ENCODE measurements at regions not wholly inside any gene's neighbourhood (a gene's known extent, or its start where the extent isn't known, plus 50 kb on each side); places are given as distances from the start of the nearest gene placed in this dataset.

- Histone ChIP-seq H3K9me3 (ENCODE audit: control insufficient read depth, low read depth, low read length) (no peaks in the 10 kb centered on the region), H3K4me2 (ENCODE audit: insufficient read depth, insufficient read length, low read length) (no peak overlapping the region), H3K27ac (ENCODE audit: insufficient read length, low read depth, low read length) (no peak overlapping the region), H3K4ac (ENCODE audit: low read depth, low read length) (no peak overlapping the region), H3K79me2 (ENCODE audit: insufficient read depth, low read length) (no peaks in the 10 kb centered on the region), H3K23ac (ENCODE audit: insufficient read length, low read depth, low read length) (no peak overlapping the region), H2AFZ (ENCODE audit: low read length) (no peak overlapping the region), H3K23me2 (ENCODE audit: insufficient read length, low read depth, low read length, poor library complexity, severe bottlenecking) (no peaks in the 10 kb centered on the region), H4K8ac (replicated peaks; ENCODE audit: insufficient read length, low read depth, low read length) (no peak overlapping the region), H4K5ac (ENCODE audit: insufficient read length, low read depth, low read length) (no peak overlapping the region), H4K91ac (ENCODE audit: insufficient read length, low read depth, low read length) (no peak overlapping the region), H2AK5ac (ENCODE audit: insufficient read length, low read length) (no peak overlapping the region), H2BK120ac (ENCODE audit: low read depth, low read length, poor library complexity, severe bottlenecking) (no peak overlapping the region), H2BK5ac (ENCODE audit: insufficient read length, low read length) (no peak overlapping the region), H3K79me1 (ENCODE audit: insufficient read depth, low read depth, low read length, poor library complexity, severe bottlenecking) (no peaks in the 10 kb centered on the region), H2BK15ac (ENCODE audit: low read depth, low read length) (no peak overlapping the region), H3K56ac (ENCODE audit: insufficient read length, low read depth, low read length) (no peak overlapping the region), H3K14ac (ENCODE audit: insufficient read depth, low read length) (no peak overlapping the region), H2BK20ac (ENCODE audit: low read depth, low read length, poor library complexity, severe bottlenecking) (no peak overlapping the region), H4K20me1 (ENCODE audit: control insufficient read depth, insufficient read depth, insufficient read length) (no peaks in the 10 kb centered on the region), H3K18ac (ENCODE audit: insufficient read length, low read depth, low read length) (no peak overlapping the region), H3T11ph (ENCODE audit: low read length) (no peak overlapping the region), H3K27me3 (ENCODE audit: insufficient read depth, low read length) (no peaks in the 10 kb centered on the region), H3K4me1 (ENCODE audit: insufficient read depth, low read length) (no peaks in the 10 kb centered on the region), H3K9ac (ENCODE audit: extremely low read depth, insufficient read length, low read length) (no peak overlapping the region), H2BK12ac (ENCODE audit: insufficient read length, low read depth, low read length) (no peak overlapping the region)
- no peak for TF ChIP-seq CTCF (conservative IDR thresholded peaks at IDR 0.05)
- Mint-ChIP-seq H3K36me3 (ENCODE audit: insufficient read depth in 1 of 3, low read depth in 3 of 3) (no peaks in the 10 kb centered on the region), H3K9me3 (no peaks in the 10 kb centered on the region), H3K27ac (no peak overlapping the region), H3K4me3 (no peak overlapping the region), H3K4me1 (peaks cover 18 to 24% of the 10 kb centered on the region in 2 experiments), H3K27me3 (ENCODE audit: low read depth) (no peaks in the 10 kb centered on the region; the same call in 1 of the 2 replicates)
- no peak for DNase-seq
Observed at GRCh38 chr7:41448104-41448503, 254.8 kb downstream of the INHBA start.

All from H9 (cell line).